GM23338 (cell line): ENCODE measurements at regions not wholly inside any gene's neighbourhood (a gene's known extent, or its start where the extent isn't known, plus 50 kb on each side); places are given as distances from the start of the nearest gene placed in this dataset.

Experiments
- ATAC-seq: fragments of 200-7000 bp; cut with Tn5 transposase; 3 replicates; pipeline ENCODE4 v1.9.1; 2020
- DNase-seq: peaks from one replicate; pipeline ENCODE4 v3.0.0-alpha.2; 2015; ENCODE audit warnings: low spot score
- H2AFZ ChIP-seq: fragments of 200-600 bp; sonication (generic); 2 replicates; pipeline ENCODE4 v1.8.0; 2016; ENCODE audit warnings: antibody characterized with exemption, mild to moderate bottlenecking, moderate library complexity
- H3F3A ChIP-seq: fragments of 200-600 bp; sonication (generic); replicated peaks from 2 replicates; pipeline ENCODE4 v1.8.0; 2017; ENCODE audit warnings: antibody characterized with exemption, mixed run types, low read depth
- H3K27ac ChIP-seq: fragments of 200-600 bp; sonication (generic); 2 replicates; pipeline ENCODE4 v1.6.1; 2016; ENCODE audit warnings: low read depth
- H3K27me3 ChIP-seq: fragments of 200-600 bp; sonication (generic); 2 replicates; pipeline ENCODE4 v1.8.0; 2016; ENCODE audit warnings: mild to moderate bottlenecking, mixed run types, moderate library complexity; ENCODE audit not compliant: insufficient read depth
- H3K36me3 ChIP-seq: fragments of 200-600 bp; sonication (generic); 2 replicates; pipeline ENCODE4 v1.8.0; 2016; ENCODE audit warnings: mild to moderate bottlenecking; ENCODE audit not compliant: insufficient read depth
- H3K4me1 ChIP-seq: fragments of 200-600 bp; sonication (generic); 2 replicates; pipeline ENCODE4 v1.8.0; 2016; ENCODE audit warnings: mild to moderate bottlenecking, moderate library complexity; ENCODE audit not compliant: insufficient read depth
- H3K4me2 ChIP-seq: fragments of 200-600 bp; sonication (generic); 2 replicates; pipeline ENCODE4 v1.7.1; 2017; ENCODE audit warnings: mixed run types
- H3K4me3 ChIP-seq: fragments of 200-600 bp; sonication (generic); 2 replicates; pipeline ENCODE4 v1.6.1; 2016; ENCODE audit warnings: mixed run types
- H3K79me2 ChIP-seq: fragments of 200-600 bp; sonication (generic); replicated peaks from 2 replicates; pipeline ENCODE4 v1.8.0; 2017; ENCODE audit warnings: mild to moderate bottlenecking; ENCODE audit not compliant: insufficient read depth
- H3K9me2 ChIP-seq: fragments of 200-600 bp; sonication (generic); 2 replicates; pipeline ENCODE4 v1.8.0; 2017; ENCODE audit not compliant: insufficient read depth
- H4K20me1 ChIP-seq: fragments of 200-600 bp; sonication (generic); replicated peaks from 2 replicates; pipeline ENCODE4 v1.8.0; 2017; ENCODE audit warnings: mild to moderate bottlenecking; ENCODE audit not compliant: insufficient read depth
- H3K27ac Mint-ChIP-seq: 2 replicates; pipeline ENCODE4 v1.8.0; 2020; ENCODE audit warnings: inconsistent platforms, mild to moderate bottlenecking, moderate library complexity, mixed read lengths
- H3K27me3 Mint-ChIP-seq: 3 replicates; pipeline ENCODE4 v1.8.0; 2022; ENCODE audit warnings: low read depth, mild to moderate bottlenecking, moderate library complexity, mixed read lengths, inconsistent platforms; ENCODE audit not compliant: insufficient read depth, poor library complexity
- H3K36me3 Mint-ChIP-seq: 3 replicates; pipeline ENCODE4 v1.8.0; 2021; ENCODE audit warnings: low read depth, mild to moderate bottlenecking, inconsistent platforms, moderate library complexity, mixed read lengths
- H3K4me1 Mint-ChIP-seq: 3 replicates; pipeline ENCODE4 v1.8.0; 2020; ENCODE audit warnings: mild to moderate bottlenecking, inconsistent platforms, mixed read lengths
- H3K4me3 Mint-ChIP-seq: 3 replicates; pipeline ENCODE4 v1.8.0; 2021; ENCODE audit warnings: moderate library complexity, mild to moderate bottlenecking, inconsistent platforms, mixed read lengths
- H3K9me3 Mint-ChIP-seq: 3 replicates; pipeline ENCODE4 v1.8.0; 2020; ENCODE audit warnings: moderate library complexity, mild to moderate bottlenecking, inconsistent platforms, mixed read lengths
- ETS1 ChIP-seq: IDR thresholded peaks from 2 replicates; pipeline ENCODE4 v1.6.1; 2016; ENCODE audit warnings: antibody characterized with exemption
- EZH2 ChIP-seq: fragments of 200-600 bp; sonication (generic); IDR thresholded peaks from one replicate; pipeline ENCODE4 v1.8.0; 2017; ENCODE audit warnings: antibody characterized with exemption, mild to moderate bottlenecking, low read depth; ENCODE audit not compliant: unreplicated experiment
- EZH2phosphoT487 ChIP-seq: fragments of 200-600 bp; sonication (generic); IDR thresholded peaks from one replicate; pipeline ENCODE4 v1.8.1; 2018; ENCODE audit warnings: antibody characterized with exemption; ENCODE audit not compliant: unreplicated experiment
- JUNB ChIP-seq: IDR thresholded peaks from one replicate; pipeline ENCODE4 v1.6.1; 2016; ENCODE audit warnings: antibody characterized with exemption; ENCODE audit not compliant: unreplicated experiment
- NANOG ChIP-seq: IDR thresholded peaks from 2 replicates; pipeline ENCODE4 v1.6.1; 2016; ENCODE audit warnings: antibody characterized with exemption, borderline replicate concordance
- POLR2AphosphoS5 ChIP-seq: IDR thresholded peaks from 2 replicates; pipeline ENCODE4 v1.6.1; 2016; ENCODE audit warnings: antibody characterized with exemption, low read depth
- STAT1 ChIP-seq: IDR thresholded peaks from one replicate; pipeline ENCODE4 v1.6.1; 2016; ENCODE audit warnings: antibody characterized with exemption; ENCODE audit not compliant: unreplicated experiment
- ZNF114 ChIP-seq: fragments of 250-450 bp; sonication (Bioruptor Pico); IDR thresholded peaks from 2 replicates; pipeline ENCODE4 v1.5.0; 2020; ENCODE audit warnings: mild to moderate bottlenecking, moderate library complexity
- ZNF331 ChIP-seq: fragments of 250-450 bp; sonication (Bioruptor Pico); IDR thresholded peaks from 2 replicates; pipeline ENCODE4 v1.5.0; 2020; ENCODE audit warnings: low read depth, mild to moderate bottlenecking, moderate library complexity
- ZNF462 ChIP-seq: fragments of 250-450 bp; sonication (Bioruptor Pico); IDR thresholded peaks from 2 replicates; pipeline ENCODE4 v1.5.0; 2020; ENCODE audit warnings: mild to moderate bottlenecking, moderate library complexity

- no peak for TF ChIP-seq NANOG
- TF ChIP-seq POLR2AphosphoS5 = no peak
- no peak for TF ChIP-seq ZNF331 (CRISPR knock-in tag)
- TF ChIP-seq ETS1 = no peak
- TF ChIP-seq ZNF114 = no peak
Observed at GRCh38 chr12:115155665-115156645, 472.0 kb upstream of the TBX3 start (continued).

- H3K4me1 ChIP-seq = 0 out of 2 replicates have a peak, but pooled peaks cover 9% of the 10 kb centered on the region
- Mint-ChIP-seq H3K36me3 (no peaks in the 10 kb centered on the region), H3K9me3 (no peaks in the 10 kb centered on the region), H3K27ac (no peak overlapping the region), H3K4me3 (no peak overlapping the region), H3K4me1 (peaks cover 11% of the 10 kb centered on the region), H3K27me3 (no peaks in the 10 kb centered on the region)
- DNase-seq = no peak
- H3K36me3 ChIP-seq = no peaks in the 10 kb centered on the region
- H4K20me1 ChIP-seq = no peaks in the 10 kb centered on the region
- no peaks in the 10 kb centered on the region for H3K27me3 ChIP-seq
- H3K79me2 ChIP-seq = no peaks in the 10 kb centered on the region
- H2AFZ ChIP-seq = no peak overlapping the region
- TF ChIP-seq EZH2phosphoT487 (no peak), STAT1 (no peak)
- no peak overlapping the region for H3K4me2 ChIP-seq
- no peaks in the 10 kb centered on the region for H3F3A ChIP-seq
- ATAC-seq = no peak
- no peak overlapping the region for H3K27ac ChIP-seq
- H3K4me3 ChIP-seq = no peak overlapping the region
- H3K9me2 ChIP-seq = 0 out of 2 replicates have a peak, but pooled peaks cover 1% of the 10 kb centered on the region
Observed at GRCh38 chr12:115149685-115150378, 465.9 kb upstream of the TBX3 start.

GRCh38 chr12:115149279-115149678 lies 465.3 kb upstream of the TBX3 start:
- 0 out of 2 replicates have a peak, but pooled peaks cover 9% of the 10 kb centered on the region for H3K4me1 ChIP-seq
- no peaks in the 10 kb centered on the region for H3K36me3 ChIP-seq
- no peaks in the 10 kb centered on the region for H3K79me2 ChIP-seq
- Mint-ChIP-seq H3K9me3 (no peaks in the 10 kb centered on the region), H3K4me1 (peaks cover 12% of the 10 kb centered on the region), H3K36me3 (no peaks in the 10 kb centered on the region), H3K27ac (no peak overlapping the region), H3K27me3 (no peaks in the 10 kb centered on the region), H3K4me3 (no peak overlapping the region)
- H3K27ac ChIP-seq = no peak overlapping the region
- H2AFZ ChIP-seq = no peak overlapping the region
- H3K4me3 ChIP-seq = no peak overlapping the region
- H3F3A ChIP-seq = no peaks in the 10 kb centered on the region
- no peaks in the 10 kb centered on the region for H4K20me1 ChIP-seq
- ATAC-seq (no peak), DNase-seq (no peak)
- no peaks in the 10 kb centered on the region for H3K9me2 ChIP-seq
- no peak overlapping the region for H3K4me2 ChIP-seq
- H3K27me3 ChIP-seq = no peaks in the 10 kb centered on the region
- TF ChIP-seq EZH2 (no peak), ETS1 (no peak), JUNB (no peak), ZNF462 (CRISPR knock-in tag) (no peak), NANOG (no peak)
